ENCODE measurements at regions not wholly inside any gene's neighbourhood (a gene's known extent, or its start where the extent isn't known, plus 50 kb on each side); places are given as distances from the start of the nearest gene placed in this dataset.
A peak's percentile ranks its signal among the peaks of the same experiment; 100 is the strongest.

- no peak overlapping the region for H3K27ac Mint-ChIP-seq
These were observed 56.2 kb upstream of the TNPO1 start for GRCh38 chr5:72760259-72760658.

GRCh38 chr5:72752909-72753308 is 63.6 kb upstream of the TNPO1 start:
- H3K36me3 Mint-ChIP-seq (ENCODE audit: low read depth): no peaks in the 10 kb centered on the region
- H3K27ac Mint-ChIP-seq: no peak overlapping the region
- no peaks in the 10 kb centered on the region for H3K4me1 Mint-ChIP-seq (ENCODE audit: low read depth)
- H3K9me3 Mint-ChIP-seq: no peaks in the 10 kb centered on the region
- no peak for TF ChIP-seq CTCF (IDR thresholded peaks at IDR 0.05)
- DNase-seq: no peak
- peaks cover 26% of the 10 kb centered on the region for H3K27me3 Mint-ChIP-seq (ENCODE audit: insufficient read depth)
- H3K4me3 Mint-ChIP-seq: no peak overlapping the region

More at GRCh38 chr5:72760259-72760658, 56.2 kb upstream of the TNPO1 start:
- DNase-seq: peak; percentile 51
- no peaks in the 10 kb centered on the region for H3K9me3 Mint-ChIP-seq
- H3K4me3 Mint-ChIP-seq: no peak overlapping the region
- no peaks in the 10 kb centered on the region for H3K36me3 Mint-ChIP-seq (ENCODE audit: low read depth)
- H3K27me3 Mint-ChIP-seq (ENCODE audit: insufficient read depth): peaks cover 17% of the 10 kb centered on the region; the same call in 1 of the 2 replicates
- peaks cover 13% of the 10 kb centered on the region for H3K4me1 Mint-ChIP-seq (ENCODE audit: low read depth)
- TF ChIP-seq CTCF (IDR thresholded peaks at IDR 0.05): no peak

- Mint-ChIP-seq H3K4me1 (ENCODE audit: low read depth) (peaks cover 12% of the 10 kb centered on the region; the same call in 1 of the 2 replicates), H3K27me3 (ENCODE audit: insufficient read depth) (peaks cover 25% of the 10 kb centered on the region), H3K27ac (no peak overlapping the region), H3K36me3 (ENCODE audit: low read depth) (no peaks in the 10 kb centered on the region), H3K4me3 (no peak overlapping the region), H3K9me3 (no peaks in the 10 kb centered on the region; the same call in 1 of the 2 replicates)
- DNase-seq: no peak
- no peak for TF ChIP-seq CTCF (IDR thresholded peaks at IDR 0.05)
These were observed 67.0 kb upstream of the TNPO1 start for GRCh38 chr5:72749362-72749997.

GRCh38 chr5:72747826-72748225 is 68.6 kb upstream of the TNPO1 start:
- Mint-ChIP-seq H3K36me3 (ENCODE audit: low read depth) (no peaks in the 10 kb centered on the region), H3K27ac (no peak overlapping the region), H3K4me1 (ENCODE audit: low read depth) (peaks cover 12% of the 10 kb centered on the region; the same call in 1 of the 2 replicates), H3K4me3 (no peak overlapping the region), H3K9me3 (no peaks in the 10 kb centered on the region; the same call in 1 of the 2 replicates), H3K27me3 (ENCODE audit: insufficient read depth) (peaks cover 18% of the 10 kb centered on the region)
- TF ChIP-seq CTCF (IDR thresholded peaks at IDR 0.05): no peak
- no peak for DNase-seq

- peaks cover 12% of the 10 kb centered on the region; the same call in 1 of the 2 replicates for H3K4me1 Mint-ChIP-seq (ENCODE audit: low read depth)
- TF ChIP-seq CTCF (IDR thresholded peaks at IDR 0.05): no peak
- H3K4me3 Mint-ChIP-seq: no peak overlapping the region
- no peaks in the 10 kb centered on the region; the same call in 1 of the 2 replicates for H3K9me3 Mint-ChIP-seq
- peaks cover 18% of the 10 kb centered on the region for H3K27me3 Mint-ChIP-seq (ENCODE audit: insufficient read depth)
- no peak for DNase-seq
- H3K27ac Mint-ChIP-seq: no peak overlapping the region
- H3K36me3 Mint-ChIP-seq (ENCODE audit: low read depth): no peaks in the 10 kb centered on the region
These were observed 69.7 kb upstream of the TNPO1 start for GRCh38 chr5:72746736-72747135.
